ENCODE measurements at regions not wholly inside any gene's neighbourhood (a gene's known extent, or its start where the extent isn't known, plus 50 kb on each side); places are given as distances from the start of the nearest gene placed in this dataset.

DNA sequence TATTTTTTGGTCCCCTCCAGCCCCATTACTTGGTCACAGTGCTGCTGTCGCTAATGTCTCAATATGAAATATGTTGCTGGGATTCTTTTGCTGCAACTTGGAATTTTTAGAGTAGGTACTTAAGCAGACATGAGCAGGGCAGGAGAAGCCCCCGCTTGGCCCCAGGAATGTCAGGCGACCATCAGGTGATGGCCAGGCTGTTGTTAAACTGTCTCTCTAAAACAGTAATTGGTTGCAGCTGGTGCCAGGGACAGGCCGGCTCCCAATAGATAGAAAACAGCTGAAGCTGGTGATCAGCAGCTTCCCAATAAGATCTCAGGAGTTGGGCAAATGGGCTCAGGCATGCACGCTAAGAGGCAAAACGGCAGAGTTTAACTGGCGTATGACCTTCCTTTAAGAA, 329.9 kb upstream of the TBL1XR1 start:
- H3K27ac ChIP-seq (ENCODE audit: low read depth, low read length), result no peak overlapping the region
- H3K56ac ChIP-seq (ENCODE audit: low read length), result no peak overlapping the region
- H3K23ac ChIP-seq (ENCODE audit: low read length), result no peak overlapping the region
- H3K18ac ChIP-seq (ENCODE audit: low read length), result no peak overlapping the region
- no peaks in the 10 kb centered on the region for H3K36me3 ChIP-seq (ENCODE audit: control insufficient read depth, insufficient read depth, low read length)
- H3K79me1 ChIP-seq (ENCODE audit: low read length), result no peaks in the 10 kb centered on the region
- H3K27me3 ChIP-seq (ENCODE audit: insufficient read depth, low read length, poor library complexity), result no peaks in the 10 kb centered on the region
- H2BK15ac ChIP-seq (replicated peaks; ENCODE audit: low read depth), result peak overlapping the region; percentile 11
- H3K4me2 ChIP-seq (ENCODE audit: low read length), result no peak overlapping the region
- H2BK120ac ChIP-seq (ENCODE audit: low read depth, low read length), result no peak overlapping the region
- no peak overlapping the region for H4K8ac ChIP-seq (ENCODE audit: low read depth, low read length)
- no peaks in the 10 kb centered on the region for H3K4me1 ChIP-seq (ENCODE audit: control insufficient read depth, low read depth, low read length)
- DNase-seq, result no peak
- no peak overlapping the region for H4K5ac ChIP-seq (ENCODE audit: low read length)
- no peak overlapping the region for H3K4me3 ChIP-seq (ENCODE audit: low read length)
- WGBS (ENCODE audit: extremely low coverage, insufficient coverage, low lambda C conversion rate), result no CpG with 5 or more reads among the region's 7 CpGs
- H3K9ac ChIP-seq (ENCODE audit: low read length), result no peak overlapping the region
- H3K4ac ChIP-seq (ENCODE audit: low read depth, low read length), result no peak overlapping the region
- no peaks in the 10 kb centered on the region for H3K79me2 ChIP-seq (ENCODE audit: control insufficient read depth, insufficient read depth, low read length)
- no peak overlapping the region for H2AK5ac ChIP-seq (ENCODE audit: low read length)
- H2BK5ac ChIP-seq (ENCODE audit: low read length), result no peak overlapping the region

DNA sequence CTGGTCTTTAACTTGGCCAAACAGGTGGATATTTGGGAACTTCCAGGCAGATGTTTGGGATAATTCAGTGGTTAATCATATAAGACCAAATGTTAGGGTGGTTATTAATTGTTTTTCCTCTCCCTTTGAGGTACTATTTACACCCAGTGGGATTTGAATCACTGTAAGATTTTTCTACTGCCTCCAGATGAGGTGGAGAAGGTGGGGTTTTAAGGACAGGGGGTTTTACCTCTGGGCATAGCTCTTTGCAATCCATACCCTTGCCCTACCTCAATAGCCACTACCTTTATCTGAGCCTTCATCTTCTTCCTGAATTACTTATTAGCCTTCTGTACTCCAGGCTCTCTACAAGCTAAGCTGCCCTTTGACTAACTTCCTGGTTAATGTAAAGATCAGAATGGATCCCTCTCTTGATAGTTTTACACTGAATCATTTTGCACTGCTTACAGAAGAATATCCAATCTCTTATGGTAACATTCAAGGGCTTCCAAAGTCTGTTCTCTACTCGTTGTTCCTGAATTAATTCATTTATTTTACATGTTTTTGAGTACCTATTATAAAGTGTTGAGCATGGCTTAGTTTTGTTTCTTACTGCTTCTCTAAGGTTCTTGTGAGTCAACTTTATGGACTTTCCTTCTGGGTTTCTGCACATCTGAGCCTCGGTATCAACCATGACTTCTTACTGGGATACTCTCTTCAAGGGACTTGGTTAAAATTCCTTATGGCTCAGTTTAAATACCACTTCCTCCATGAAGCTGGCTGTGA, 331.2 kb upstream of the TBL1XR1 start:
- no peak overlapping the region for H2BK5ac ChIP-seq (ENCODE audit: low read length)
- no peak overlapping the region for H4K5ac ChIP-seq (ENCODE audit: low read length)
- no peak overlapping the region for H3K23ac ChIP-seq (ENCODE audit: low read length)
- H3K4me1 ChIP-seq (ENCODE audit: control insufficient read depth, low read depth, low read length), result no peaks in the 10 kb centered on the region
- H2BK15ac ChIP-seq (replicated peaks; ENCODE audit: low read depth), result no peak overlapping the region
- H2AK5ac ChIP-seq (ENCODE audit: low read length), result no peak overlapping the region
- H3K27me3 ChIP-seq (ENCODE audit: insufficient read depth, low read length, poor library complexity), result no peaks in the 10 kb centered on the region
- no peaks in the 10 kb centered on the region for H3K79me2 ChIP-seq (ENCODE audit: control insufficient read depth, insufficient read depth, low read length)
- H3K18ac ChIP-seq (ENCODE audit: low read length), result no peak overlapping the region
- no peak for DNase-seq
- H3K56ac ChIP-seq (ENCODE audit: low read length), result no peak overlapping the region
- no peak overlapping the region for H3K4me3 ChIP-seq (ENCODE audit: low read length)
- H3K36me3 ChIP-seq (ENCODE audit: control insufficient read depth, insufficient read depth, low read length), result no peaks in the 10 kb centered on the region
- H3K27ac ChIP-seq (ENCODE audit: low read depth, low read length), result no peak overlapping the region
- H4K8ac ChIP-seq (ENCODE audit: low read depth, low read length), result no peak overlapping the region
- no peaks in the 10 kb centered on the region for H3K79me1 ChIP-seq (ENCODE audit: low read length)
- H3K4ac ChIP-seq (ENCODE audit: low read depth, low read length), result no peak overlapping the region
- no peak overlapping the region for H3K4me2 ChIP-seq (ENCODE audit: low read length)
- no peak overlapping the region for H2BK120ac ChIP-seq (ENCODE audit: low read depth, low read length)
- H3K9ac ChIP-seq (ENCODE audit: low read length), result no peak overlapping the region
- no CpG with 5 or more reads among the region's 2 CpGs for WGBS (ENCODE audit: extremely low coverage, insufficient coverage, low lambda C conversion rate)

DNA sequence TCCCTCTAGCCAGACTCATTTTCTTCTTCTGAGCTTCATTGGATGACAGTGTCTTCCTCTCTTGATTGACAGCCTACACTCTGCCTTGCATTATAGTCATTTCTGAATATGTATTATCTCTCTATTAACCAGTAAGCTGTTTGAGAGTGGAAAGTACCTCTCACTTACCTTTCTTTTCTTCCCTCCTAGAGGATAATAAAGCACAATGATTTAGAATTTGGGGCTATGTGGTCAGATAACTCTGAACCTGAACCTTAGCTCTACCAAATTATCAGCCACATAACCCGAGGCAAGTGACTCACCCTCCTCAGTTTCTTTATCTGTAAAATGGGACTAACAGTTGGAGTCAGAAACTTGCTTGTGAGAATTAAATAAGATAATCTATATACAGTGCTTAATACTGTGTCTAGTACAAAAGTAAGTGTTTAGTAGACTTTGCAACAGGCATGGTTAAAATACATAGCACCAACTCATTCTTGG, 331.8 kb upstream of the TBL1XR1 start:
- DNase-seq, result no peak
- WGBS (ENCODE audit: extremely low coverage, insufficient coverage, low lambda C conversion rate), result no CpG with 5 or more reads among the region's 1 CpG
- no peaks in the 10 kb centered on the region for H3K4me1 ChIP-seq (ENCODE audit: control insufficient read depth, low read depth, low read length)

DNA sequence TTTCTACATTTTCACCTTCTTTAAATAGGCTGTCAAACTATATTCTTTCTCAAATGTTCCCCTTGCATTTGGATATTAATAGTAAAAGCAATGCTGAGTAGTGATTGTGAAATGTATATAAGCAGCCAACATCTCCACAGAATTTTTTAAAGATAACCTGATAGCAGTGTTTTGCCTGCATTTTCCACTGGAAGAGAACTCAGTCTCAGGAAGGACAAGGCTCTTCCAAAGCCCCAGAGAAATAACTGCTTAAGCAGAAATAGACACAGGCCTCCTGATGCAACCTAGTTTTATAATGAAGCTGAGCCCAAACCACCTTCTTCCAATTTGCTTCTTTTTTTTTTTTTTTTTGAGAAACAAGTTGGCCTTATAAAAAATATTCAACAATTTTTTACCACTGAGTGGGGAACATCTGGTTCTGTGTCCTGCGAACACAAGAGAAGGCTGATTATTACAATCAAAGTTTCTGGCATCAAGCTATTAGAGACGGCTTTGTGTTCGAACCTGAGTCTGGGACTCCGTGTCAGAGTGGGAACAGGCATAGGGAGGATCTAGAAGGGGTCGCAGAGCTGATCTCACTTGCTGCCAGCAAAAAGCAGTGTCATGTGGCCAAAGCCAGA, 332.5 kb upstream of the TBL1XR1 start:
- no peaks in the 10 kb centered on the region for H3K79me2 ChIP-seq (ENCODE audit: control insufficient read depth, insufficient read depth, low read length)
- H3K27me3 ChIP-seq (ENCODE audit: insufficient read depth, low read length, poor library complexity), result no peaks in the 10 kb centered on the region
- no peak overlapping the region for H3K23ac ChIP-seq (ENCODE audit: low read length)
- no CpG with 5 or more reads among the region's 5 CpGs for WGBS (ENCODE audit: extremely low coverage, insufficient coverage, low lambda C conversion rate)
- no peaks in the 10 kb centered on the region for H3K4me1 ChIP-seq (ENCODE audit: control insufficient read depth, low read depth, low read length)
- H2BK15ac ChIP-seq (replicated peaks; ENCODE audit: low read depth), result no peak overlapping the region
- no peak overlapping the region for H4K8ac ChIP-seq (ENCODE audit: low read depth, low read length)
- no peak overlapping the region for H3K4ac ChIP-seq (ENCODE audit: low read depth, low read length)
- no peak overlapping the region for H2BK120ac ChIP-seq (ENCODE audit: low read depth, low read length)
- H3K4me2 ChIP-seq (ENCODE audit: low read length), result no peak overlapping the region
- no peak for DNase-seq
- no peak overlapping the region for H3K27ac ChIP-seq (ENCODE audit: low read depth, low read length)
- no peaks in the 10 kb centered on the region for H3K79me1 ChIP-seq (ENCODE audit: low read length)
- H4K5ac ChIP-seq (ENCODE audit: low read length), result no peak overlapping the region
- no peak overlapping the region for H3K4me3 ChIP-seq (ENCODE audit: low read length)
- H2BK5ac ChIP-seq (ENCODE audit: low read length), result no peak overlapping the region
- no peak overlapping the region for H2AK5ac ChIP-seq (ENCODE audit: low read length)
- no peak overlapping the region for H3K18ac ChIP-seq (ENCODE audit: low read length)
- H3K36me3 ChIP-seq (ENCODE audit: control insufficient read depth, insufficient read depth, low read length), result no peaks in the 10 kb centered on the region
- H3K56ac ChIP-seq (ENCODE audit: low read length), result no peak overlapping the region
- H3K9ac ChIP-seq (ENCODE audit: low read length), result no peak overlapping the region

More for the DNA sequence above, 331.8 kb upstream of the TBL1XR1 start:
- Histone ChIP-seq H3K27ac (ENCODE audit: low read depth, low read length) (no peak overlapping the region), H3K4me2 (ENCODE audit: low read length) (no peak overlapping the region), H3K9ac (ENCODE audit: low read length) (no peak overlapping the region), H3K4me3 (ENCODE audit: low read length) (no peak overlapping the region), H3K79me2 (ENCODE audit: control insufficient read depth, insufficient read depth, low read length) (no peaks in the 10 kb centered on the region), H4K5ac (ENCODE audit: low read length) (no peak overlapping the region), H3K56ac (ENCODE audit: low read length) (no peak overlapping the region), H3K18ac (ENCODE audit: low read length) (no peak overlapping the region), H2BK5ac (ENCODE audit: low read length) (no peak overlapping the region), H3K23ac (ENCODE audit: low read length) (no peak overlapping the region), H3K27me3 (ENCODE audit: insufficient read depth, low read length, poor library complexity) (no peaks in the 10 kb centered on the region), H2BK15ac (replicated peaks; ENCODE audit: low read depth) (no peak overlapping the region), H2AK5ac (ENCODE audit: low read length) (no peak overlapping the region), H3K36me3 (ENCODE audit: control insufficient read depth, insufficient read depth, low read length) (no peaks in the 10 kb centered on the region), H4K8ac (ENCODE audit: low read depth, low read length) (no peak overlapping the region), H3K79me1 (ENCODE audit: low read length) (no peaks in the 10 kb centered on the region), H2BK120ac (ENCODE audit: low read depth, low read length) (no peak overlapping the region), H3K4ac (ENCODE audit: low read depth, low read length) (no peak overlapping the region)

DNA sequence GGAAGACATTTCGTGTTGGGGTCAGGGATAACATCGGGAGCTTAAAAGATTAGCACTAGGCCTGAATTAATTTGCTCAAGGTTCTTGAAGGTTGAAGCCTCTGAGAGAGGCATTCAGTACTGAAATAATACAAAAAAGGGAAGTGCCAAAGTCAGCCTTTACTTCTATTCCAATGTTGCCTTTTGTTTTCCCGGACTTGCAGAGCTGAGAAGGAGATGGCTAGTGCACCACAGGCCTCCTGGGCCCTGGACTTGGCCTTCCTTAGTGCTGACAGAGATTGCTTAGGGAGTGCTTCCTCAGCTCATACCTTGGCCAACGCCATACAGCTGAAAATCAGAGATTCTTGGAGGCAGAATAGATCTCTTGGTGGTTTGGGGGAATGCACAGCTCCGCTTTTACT, 333.6 kb upstream of the TBL1XR1 start:
- Histone ChIP-seq H2BK15ac (replicated peaks; ENCODE audit: low read depth) (no peak overlapping the region), H3K79me2 (ENCODE audit: control insufficient read depth, insufficient read depth, low read length) (no peaks in the 10 kb centered on the region), H3K4me3 (ENCODE audit: low read length) (no peak overlapping the region), H3K23ac (ENCODE audit: low read length) (no peak overlapping the region), H2BK120ac (ENCODE audit: low read depth, low read length) (no peak overlapping the region), H3K56ac (ENCODE audit: low read length) (no peak overlapping the region), H4K8ac (ENCODE audit: low read depth, low read length) (no peak overlapping the region), H2AK5ac (ENCODE audit: low read length) (no peak overlapping the region), H2BK5ac (ENCODE audit: low read length) (no peak overlapping the region), H3K9ac (ENCODE audit: low read length) (no peak overlapping the region), H3K27ac (ENCODE audit: low read depth, low read length) (no peak overlapping the region), H3K36me3 (ENCODE audit: control insufficient read depth, insufficient read depth, low read length) (no peaks in the 10 kb centered on the region), H3K18ac (ENCODE audit: low read length) (peak overlapping the region; percentile 13), H3K4me2 (ENCODE audit: low read length) (no peak overlapping the region), H3K27me3 (ENCODE audit: insufficient read depth, low read length, poor library complexity) (no peaks in the 10 kb centered on the region), H3K4me1 (ENCODE audit: control insufficient read depth, low read depth, low read length) (no peaks in the 10 kb centered on the region), H3K4ac (ENCODE audit: low read depth, low read length) (no peak overlapping the region), H4K5ac (ENCODE audit: low read length) (no peak overlapping the region), H3K79me1 (ENCODE audit: low read length) (no peaks in the 10 kb centered on the region)
- no CpG with 5 or more reads among the region's 5 CpGs for WGBS (ENCODE audit: extremely low coverage, insufficient coverage, low lambda C conversion rate)
- no peak for DNase-seq

Measured in mesendoderm (in vitro differentiated cells).